Kasumi-1 (cell line): ENCODE measurements at regions not wholly inside any gene's neighbourhood (a gene's known extent, or its start where the extent isn't known, plus 50 kb on each side); places are given as distances from the start of the nearest gene placed in this dataset.
"Not testable (repeated sequence)": the region's sequence is repeated elsewhere in the genome, so short reads cannot be mapped to it uniquely, and the experiment has no call there.

Experiments
- DNase-seq, 2 experiments: peaks; one replicate each; lab custom pipeline; 2025; lab: John Stamatoyannopoulos, UW

GRCh38 chr12:68387338-68387737, 55.2 kb upstream of the MDM1 start:
- no peak for DNase-seq

- DNase-seq = no peak
Observed at GRCh38 chr12:68389305-68389704, 57.1 kb upstream of the MDM1 start.

- no peak for DNase-seq
Observed at GRCh38 chr12:68391937-68392336, 59.8 kb upstream of the MDM1 start.

GRCh38 chr12:68392376-68392775, 60.2 kb upstream of the MDM1 start:
- no peak for DNase-seq

- DNase-seq = no peak
Observed at GRCh38 chr12:68393417-68393816, 61.3 kb upstream of the MDM1 start.

- DNase-seq = no peak
Observed at GRCh38 chr12:68397566-68398158, 65.5 kb upstream of the MDM1 start.

- not testable (repeated sequence) for DNase-seq
Observed at GRCh38 chr12:68398689-68399088, 66.5 kb upstream of the MDM1 start.

GRCh38 chr12:68400226-68400829, 68.2 kb upstream of the MDM1 start:
- DNase-seq = no peak

GRCh38 chr12:68402422-68402821, 70.3 kb upstream of the MDM1 start:
- no peak for DNase-seq

- DNase-seq = no peak
Observed at GRCh38 chr12:68403296-68403695, 71.1 kb upstream of the MDM1 start.

GRCh38 chr12:68403711-68404110, 71.5 kb upstream of the MDM1 start:
- no peak for DNase-seq

GRCh38 chr12:68405343-68405781, 73.2 kb upstream of the MDM1 start:
- no peak for DNase-seq

GRCh38 chr12:68406134-68406576, 74.0 kb upstream of the MDM1 start:
- DNase-seq = peak; percentile 91 to 93

- DNase-seq = no peak
Observed at GRCh38 chr12:68406911-68407310, 74.7 kb upstream of the MDM1 start.

- DNase-seq = no peak
Observed at GRCh38 chr12:68410018-68410660, 78.0 kb upstream of the MDM1 start.

- no peak for DNase-seq
Observed at GRCh38 chr12:68411371-68411770, 79.2 kb upstream of the MDM1 start.

GRCh38 chr12:68414988-68415387, 82.8 kb upstream of the MDM1 start:
- no peak for DNase-seq

GRCh38 chr12:68416350-68416749, 84.2 kb upstream of the MDM1 start:
- DNase-seq = no peak

- no peak for DNase-seq
Observed at GRCh38 chr12:68416826-68417225, 84.7 kb upstream of the MDM1 start.

- no peak for DNase-seq
Observed at GRCh38 chr12:68418137-68418460, 85.9 kb upstream of the MDM1 start.

GRCh38 chr12:68420225-68421010, 88.3 kb upstream of the MDM1 start:
- no peak for DNase-seq

GRCh38 chr12:68422159-68422558, 90.0 kb upstream of the MDM1 start:
- no peak for DNase-seq
